ENCODE measurements at regions not wholly inside any gene's neighbourhood (a gene's known extent, or its start where the extent isn't known, plus 50 kb on each side); places are given as distances from the start of the nearest gene placed in this dataset.

DNA sequence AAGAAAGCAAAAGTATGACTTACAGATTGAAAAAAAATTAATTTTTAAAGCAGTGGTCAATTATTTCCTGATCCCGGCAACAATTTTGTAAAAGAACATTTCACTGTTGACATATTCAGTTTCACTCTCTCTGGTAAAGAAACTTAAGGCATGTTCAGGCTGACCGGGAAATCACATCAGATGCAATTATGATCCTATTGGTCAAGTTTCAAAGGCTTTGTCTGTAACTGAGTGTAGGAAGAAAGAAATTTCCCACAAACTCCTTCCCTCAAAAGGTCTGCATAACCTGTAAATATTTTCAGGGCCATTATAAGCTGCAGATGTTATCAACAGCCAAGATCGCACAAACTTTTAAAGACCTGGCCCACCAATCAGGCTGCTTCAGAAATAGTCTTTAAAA, 205.4 kb upstream of the IGF1R start:
- no peak overlapping the region for H3K4me3 ChIP-seq (ENCODE audit: low read length)
- TF ChIP-seq, protein P1, sequence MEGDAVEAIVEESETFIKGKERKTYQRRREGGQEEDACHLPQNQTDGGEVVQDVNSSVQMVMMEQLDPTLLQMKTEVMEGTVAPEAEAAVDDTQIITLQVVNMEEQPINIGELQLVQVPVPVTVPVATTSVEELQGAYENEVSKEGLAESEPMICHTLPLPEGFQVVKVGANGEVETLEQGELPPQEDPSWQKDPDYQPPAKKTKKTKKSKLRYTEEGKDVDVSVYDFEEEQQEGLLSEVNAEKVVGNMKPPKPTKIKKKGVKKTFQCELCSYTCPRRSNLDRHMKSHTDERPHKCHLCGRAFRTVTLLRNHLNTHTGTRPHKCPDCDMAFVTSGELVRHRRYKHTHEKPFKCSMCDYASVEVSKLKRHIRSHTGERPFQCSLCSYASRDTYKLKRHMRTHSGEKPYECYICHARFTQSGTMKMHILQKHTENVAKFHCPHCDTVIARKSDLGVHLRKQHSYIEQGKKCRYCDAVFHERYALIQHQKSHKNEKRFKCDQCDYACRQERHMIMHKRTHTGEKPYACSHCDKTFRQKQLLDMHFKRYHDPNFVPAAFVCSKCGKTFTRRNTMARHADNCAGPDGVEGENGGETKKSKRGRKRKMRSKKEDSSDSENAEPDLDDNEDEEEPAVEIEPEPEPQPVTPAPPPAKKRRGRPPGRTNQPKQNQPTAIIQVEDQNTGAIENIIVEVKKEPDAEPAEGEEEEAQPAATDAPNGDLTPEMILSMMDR (conservative IDR thresholded peaks at IDR 0.05; ENCODE audit: low read depth, low read length), result no peak

DNA sequence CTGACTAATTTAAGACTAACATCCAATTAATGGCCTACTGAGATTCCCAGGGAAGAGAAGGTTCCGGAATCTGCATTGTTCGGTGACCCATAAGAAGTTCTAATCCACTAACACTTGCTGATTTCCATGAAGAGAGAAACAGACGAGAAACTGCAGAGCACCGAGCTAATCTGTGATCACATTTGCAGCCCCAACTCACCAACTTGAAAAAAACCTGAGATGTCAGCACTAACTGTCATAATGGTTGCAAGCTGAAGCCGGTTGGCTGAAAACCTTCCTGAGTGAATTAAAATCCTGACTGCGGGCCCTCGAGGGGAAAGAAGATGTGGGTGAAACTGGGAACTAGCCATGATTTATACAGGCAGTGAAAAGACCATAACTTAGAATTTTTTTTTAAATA, 204.8 kb upstream of the IGF1R start:
- no peak for DNase-seq (ENCODE audit: low read depth)
- H3K4me3 ChIP-seq (ENCODE audit: low read length), result no peak overlapping the region
- TF ChIP-seq, protein P1 (conservative IDR thresholded peaks at IDR 0.05; ENCODE audit: low read depth, low read length), result no peak

More for the DNA sequence above, 205.4 kb upstream of the IGF1R start:
- DNase-seq (ENCODE audit: low read depth), result no peak

DNA sequence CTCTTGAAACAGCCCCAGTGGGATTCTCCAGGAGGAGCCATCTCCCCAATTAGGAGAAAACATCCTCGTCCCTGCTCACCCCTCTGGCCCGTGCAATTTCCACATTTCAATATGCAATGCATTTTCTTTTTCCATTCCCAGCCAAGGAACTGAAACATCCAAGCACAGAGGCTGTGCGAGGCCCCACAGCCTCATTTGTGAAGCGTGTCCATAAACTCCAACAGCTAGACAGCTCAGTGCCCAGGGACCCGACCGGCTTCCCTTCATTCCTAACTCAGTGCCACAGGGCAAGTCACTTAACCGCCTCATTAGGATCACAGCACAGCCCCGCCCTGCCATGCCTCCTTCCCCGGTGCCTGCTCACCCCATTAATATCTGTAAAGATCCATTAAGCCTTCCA, 204.2 kb upstream of the IGF1R start:
- H3K4me3 ChIP-seq (ENCODE audit: low read length), result no peak overlapping the region
- no peak for DNase-seq (ENCODE audit: low read depth)
- TF ChIP-seq, protein P1 (conservative IDR thresholded peaks at IDR 0.05; ENCODE audit: low read depth, low read length), result no peak

DNA sequence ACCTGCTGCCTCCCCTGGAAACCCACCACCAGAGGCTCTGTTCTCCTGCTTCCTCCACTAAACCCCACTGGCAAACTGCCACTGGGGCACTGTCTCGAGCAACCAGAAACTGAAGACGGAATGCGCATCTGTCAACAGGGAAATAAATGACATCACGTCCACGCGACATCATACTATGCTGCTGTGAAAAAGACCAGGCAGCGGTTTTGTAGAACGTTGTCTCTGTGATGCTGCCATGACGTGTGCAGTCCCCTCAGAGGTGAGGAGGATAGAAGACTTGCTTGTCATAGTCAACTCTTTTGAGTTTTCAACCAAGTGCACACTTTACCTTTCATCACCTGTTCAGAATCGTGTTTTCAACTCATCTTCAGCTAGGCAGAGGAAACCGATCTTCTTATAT, 203.0 kb upstream of the IGF1R start:
- TF ChIP-seq, protein P1 (conservative IDR thresholded peaks at IDR 0.05; ENCODE audit: low read depth, low read length), result no peak
- no peak overlapping the region for H3K4me3 ChIP-seq (ENCODE audit: low read length)
- DNase-seq (ENCODE audit: low read depth), result no peak

DNA sequence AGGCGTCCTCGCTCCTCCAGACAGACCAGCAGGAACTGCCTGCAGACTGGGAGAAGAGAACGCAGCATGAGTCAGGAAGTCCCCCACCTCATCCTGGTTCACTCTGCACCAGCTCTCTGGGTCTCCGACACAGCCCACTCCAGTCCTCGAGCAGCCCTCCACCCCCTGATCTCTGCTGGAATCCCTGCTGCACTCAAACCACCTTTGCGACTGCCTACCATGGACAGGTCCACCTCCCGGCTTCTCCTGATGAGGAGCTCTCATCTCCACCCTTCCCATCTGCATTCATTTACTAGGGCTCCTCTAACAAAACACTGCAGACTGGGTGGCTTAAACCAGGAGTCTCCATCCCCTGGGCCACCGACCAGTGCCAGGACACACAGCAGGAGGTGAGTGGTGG, 202.3 kb upstream of the IGF1R start:
- TF ChIP-seq, protein P1 (conservative IDR thresholded peaks at IDR 0.05; ENCODE audit: low read depth, low read length), result no peak
- H3K4me3 ChIP-seq (ENCODE audit: low read length), result no peak overlapping the region
- DNase-seq (ENCODE audit: low read depth), result no peak

DNA sequence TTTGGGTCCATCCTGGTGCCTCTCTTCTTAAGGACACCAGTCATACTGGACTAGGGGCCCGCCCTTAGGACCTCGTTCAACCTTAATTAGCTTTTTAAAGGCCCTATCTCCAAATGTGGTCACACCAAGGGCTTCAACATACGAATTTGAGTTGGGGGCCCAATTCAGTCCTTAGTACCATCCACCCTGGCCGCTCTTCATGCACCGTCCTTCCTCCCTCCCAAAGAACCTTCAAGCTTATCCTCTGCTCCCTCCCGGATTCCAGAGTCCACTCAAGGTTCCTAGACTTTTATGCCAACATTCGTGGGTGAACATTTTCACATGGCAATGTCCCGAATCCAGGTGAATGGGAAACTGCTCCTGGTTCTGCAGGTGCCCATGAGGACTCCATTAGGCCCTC, 201.3 kb upstream of the IGF1R start:
- no peak for DNase-seq (ENCODE audit: low read depth)
- TF ChIP-seq, protein P1 (conservative IDR thresholded peaks at IDR 0.05; ENCODE audit: low read depth, low read length), result no peak
- no peak overlapping the region for H3K4me3 ChIP-seq (ENCODE audit: low read length)

DNA sequence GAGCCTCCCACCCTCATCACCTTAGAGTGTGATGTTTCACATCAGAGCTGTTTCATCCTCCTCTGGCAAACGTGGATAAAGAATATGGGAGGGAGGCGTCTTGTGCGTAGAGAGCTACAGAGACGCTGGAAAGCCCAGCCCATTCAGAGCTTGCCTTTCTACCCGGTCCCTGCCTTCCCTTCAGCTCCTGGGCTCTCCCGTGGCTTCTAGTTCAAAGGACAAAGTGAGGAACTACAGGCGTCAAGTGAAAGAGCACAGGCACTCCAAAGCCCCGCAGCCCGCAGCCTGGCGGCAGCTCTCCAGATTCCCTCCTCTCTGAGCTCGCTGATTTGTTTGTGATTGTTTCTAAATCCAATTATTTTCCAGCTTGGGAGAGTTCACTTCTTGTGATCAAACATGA, 197.1 kb upstream of the IGF1R start:
- no peak for DNase-seq (ENCODE audit: low read depth)
- no peak overlapping the region for H3K4me3 ChIP-seq (ENCODE audit: low read length)
- TF ChIP-seq, protein P1 (conservative IDR thresholded peaks at IDR 0.05; ENCODE audit: low read depth, low read length), result no peak

Data from retinal pigment epithelial cell (primary cell).